ENCODE measurements at regions not wholly inside any gene's neighbourhood (a gene's known extent, or its start where the extent isn't known, plus 50 kb on each side); places are given as distances from the start of the nearest gene placed in this dataset.

DNA sequence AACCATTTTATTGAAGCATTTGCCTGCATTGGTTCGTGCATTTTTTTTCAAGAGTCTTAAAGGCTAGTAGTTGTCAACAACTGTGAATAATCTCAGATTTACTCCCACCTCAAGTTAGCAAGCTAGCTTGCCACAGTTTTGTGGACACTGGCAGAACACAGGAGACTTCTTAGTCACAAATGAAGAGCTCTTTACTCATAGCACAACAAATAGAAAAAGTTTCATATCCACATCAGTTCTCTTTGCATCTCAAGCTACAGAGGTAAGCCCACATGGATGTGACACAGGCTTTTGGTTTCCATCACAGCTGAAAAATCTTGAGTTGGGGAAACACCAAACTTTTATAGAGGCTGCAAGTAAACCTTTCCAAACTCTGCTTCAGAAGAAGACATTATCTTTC, 2315.7 kb upstream of the TENM3 start:
- no peak overlapping the region for H3K4me3 Mint-ChIP-seq (ENCODE audit: unreplicated experiment)
- no peak for DNase-seq (ENCODE audit: extremely low spot score, unreplicated experiment)
- no peaks in the 10 kb centered on the region for H3K27me3 Mint-ChIP-seq (ENCODE audit: unreplicated experiment)
- TF ChIP-seq, protein P1, sequence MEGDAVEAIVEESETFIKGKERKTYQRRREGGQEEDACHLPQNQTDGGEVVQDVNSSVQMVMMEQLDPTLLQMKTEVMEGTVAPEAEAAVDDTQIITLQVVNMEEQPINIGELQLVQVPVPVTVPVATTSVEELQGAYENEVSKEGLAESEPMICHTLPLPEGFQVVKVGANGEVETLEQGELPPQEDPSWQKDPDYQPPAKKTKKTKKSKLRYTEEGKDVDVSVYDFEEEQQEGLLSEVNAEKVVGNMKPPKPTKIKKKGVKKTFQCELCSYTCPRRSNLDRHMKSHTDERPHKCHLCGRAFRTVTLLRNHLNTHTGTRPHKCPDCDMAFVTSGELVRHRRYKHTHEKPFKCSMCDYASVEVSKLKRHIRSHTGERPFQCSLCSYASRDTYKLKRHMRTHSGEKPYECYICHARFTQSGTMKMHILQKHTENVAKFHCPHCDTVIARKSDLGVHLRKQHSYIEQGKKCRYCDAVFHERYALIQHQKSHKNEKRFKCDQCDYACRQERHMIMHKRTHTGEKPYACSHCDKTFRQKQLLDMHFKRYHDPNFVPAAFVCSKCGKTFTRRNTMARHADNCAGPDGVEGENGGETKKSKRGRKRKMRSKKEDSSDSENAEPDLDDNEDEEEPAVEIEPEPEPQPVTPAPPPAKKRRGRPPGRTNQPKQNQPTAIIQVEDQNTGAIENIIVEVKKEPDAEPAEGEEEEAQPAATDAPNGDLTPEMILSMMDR (IDR thresholded peaks at IDR 0.05) = no peak
- no peaks in the 10 kb centered on the region for H3K36me3 Mint-ChIP-seq (ENCODE audit: unreplicated experiment)
- H3K27ac Mint-ChIP-seq (ENCODE audit: unreplicated experiment) = no peak overlapping the region
- H3K9me3 Mint-ChIP-seq (ENCODE audit: unreplicated experiment) = peaks cover 6% of the 10 kb centered on the region
- no peaks in the 10 kb centered on the region for H3K4me1 Mint-ChIP-seq (ENCODE audit: unreplicated experiment)

DNA sequence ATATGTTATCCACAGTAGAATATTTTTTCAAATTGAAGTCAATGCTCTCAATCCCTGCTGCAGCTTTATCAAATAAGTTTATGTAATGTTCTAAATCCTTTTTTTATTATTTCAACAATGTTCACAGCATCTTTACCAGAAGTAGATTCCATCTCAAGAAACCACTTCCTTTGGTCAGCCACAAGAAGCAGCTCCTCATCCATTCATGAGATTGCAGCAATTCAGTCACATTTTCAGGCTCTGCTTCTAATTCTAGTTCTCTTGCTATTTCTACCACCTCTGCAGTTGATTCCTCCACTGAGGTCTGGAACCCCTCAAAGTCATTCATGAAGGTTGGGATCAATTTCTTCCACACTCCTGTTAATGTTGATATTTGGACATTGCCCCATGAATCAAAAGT, 2301.3 kb upstream of the TENM3 start:
- TF ChIP-seq, protein P1 (IDR thresholded peaks at IDR 0.05) = no peak
- H3K27ac Mint-ChIP-seq (ENCODE audit: unreplicated experiment) = no peak overlapping the region
- H3K4me3 Mint-ChIP-seq (ENCODE audit: unreplicated experiment) = no peak overlapping the region
- no peaks in the 10 kb centered on the region for H3K27me3 Mint-ChIP-seq (ENCODE audit: unreplicated experiment)
- no peak for DNase-seq (ENCODE audit: extremely low spot score, unreplicated experiment)
- peaks cover 31% of the 10 kb centered on the region for H3K9me3 Mint-ChIP-seq (ENCODE audit: unreplicated experiment)
- H3K4me1 Mint-ChIP-seq (ENCODE audit: unreplicated experiment) = no peaks in the 10 kb centered on the region
- H3K36me3 Mint-ChIP-seq (ENCODE audit: unreplicated experiment) = no peaks in the 10 kb centered on the region

DNA sequence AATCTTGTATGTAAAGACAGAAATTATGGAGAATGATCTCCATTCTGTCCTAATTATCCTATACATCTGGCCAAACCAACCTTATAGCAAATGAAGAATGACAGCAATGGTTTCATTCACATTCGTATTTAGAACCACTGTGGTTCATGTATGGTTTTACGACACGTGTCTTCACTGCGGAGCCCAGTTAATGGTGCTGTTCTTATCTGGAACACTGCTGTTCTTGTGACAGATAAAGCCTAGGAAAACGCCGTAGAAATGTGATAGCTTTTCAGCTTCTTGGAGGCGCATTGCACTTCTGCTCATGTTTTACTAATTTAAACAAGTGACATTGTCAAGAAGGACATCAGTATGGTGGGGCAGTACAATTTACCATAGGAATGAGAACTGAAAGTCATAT, 2266.4 kb upstream of the TENM3 start:
- H3K36me3 Mint-ChIP-seq (ENCODE audit: unreplicated experiment) = no peaks in the 10 kb centered on the region
- H3K4me3 Mint-ChIP-seq (ENCODE audit: unreplicated experiment) = no peak overlapping the region
- TF ChIP-seq, protein P1 (IDR thresholded peaks at IDR 0.05) = no peak
- no peak for DNase-seq (ENCODE audit: extremely low spot score, unreplicated experiment)
- peaks cover 6% of the 10 kb centered on the region for H3K9me3 Mint-ChIP-seq (ENCODE audit: unreplicated experiment)
- no peak overlapping the region for H3K27ac Mint-ChIP-seq (ENCODE audit: unreplicated experiment)
- no peaks in the 10 kb centered on the region for H3K27me3 Mint-ChIP-seq (ENCODE audit: unreplicated experiment)
- H3K4me1 Mint-ChIP-seq (ENCODE audit: unreplicated experiment) = no peaks in the 10 kb centered on the region

DNA sequence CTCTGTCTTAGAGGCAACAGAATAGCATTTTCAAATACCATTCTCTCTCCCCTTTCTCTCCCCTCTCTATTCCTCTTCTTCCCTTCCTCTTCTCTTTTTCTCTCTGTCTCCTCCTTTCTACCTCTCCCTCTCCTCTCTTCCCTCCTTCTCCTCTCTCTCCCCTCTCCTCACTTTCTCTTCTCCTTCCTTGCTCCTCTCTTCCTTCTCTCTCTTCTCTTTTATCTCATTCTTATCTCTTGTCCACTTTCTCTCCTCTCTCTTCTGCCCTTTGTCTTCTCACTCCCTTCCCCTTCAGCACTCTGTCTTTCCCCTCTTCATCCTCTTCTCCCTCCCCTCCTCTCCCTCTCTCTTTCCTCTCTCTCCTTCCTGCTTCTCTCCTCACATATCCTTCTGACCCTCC, 2265.8 kb upstream of the TENM3 start:
- no peak overlapping the region for H3K27ac Mint-ChIP-seq (ENCODE audit: unreplicated experiment)
- no peaks in the 10 kb centered on the region for H3K27me3 Mint-ChIP-seq (ENCODE audit: unreplicated experiment)
- DNase-seq (ENCODE audit: extremely low spot score, unreplicated experiment) = no peak
- H3K4me1 Mint-ChIP-seq (ENCODE audit: unreplicated experiment) = no peaks in the 10 kb centered on the region
- no peaks in the 10 kb centered on the region for H3K36me3 Mint-ChIP-seq (ENCODE audit: unreplicated experiment)
- no peak overlapping the region for H3K4me3 Mint-ChIP-seq (ENCODE audit: unreplicated experiment)
- peaks cover 6% of the 10 kb centered on the region for H3K9me3 Mint-ChIP-seq (ENCODE audit: unreplicated experiment)
- TF ChIP-seq, protein P1 (IDR thresholded peaks at IDR 0.05) = no peak

DNA sequence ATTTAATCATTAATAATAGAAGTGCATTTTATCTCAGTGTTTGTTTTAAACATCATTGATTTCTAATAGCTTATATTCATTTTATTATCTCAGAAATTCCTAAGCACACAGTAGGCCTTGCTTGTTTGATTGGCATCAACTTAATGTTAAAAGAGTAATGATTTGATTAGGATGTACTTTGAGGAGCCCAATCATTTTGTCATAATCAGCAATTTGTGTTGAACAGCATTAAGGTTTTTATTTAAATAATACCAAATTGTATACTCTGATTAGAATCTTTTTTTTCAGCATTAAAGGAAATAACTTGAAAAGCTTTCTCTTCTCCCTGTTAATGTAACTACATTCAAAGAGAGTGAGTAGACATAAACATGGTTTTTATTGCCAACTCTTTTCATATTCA, 2262.0 kb upstream of the TENM3 start:
- no peak for DNase-seq (ENCODE audit: extremely low spot score, unreplicated experiment)

More for the DNA sequence above, 2262.0 kb upstream of the TENM3 start:
- no peaks in the 10 kb centered on the region for H3K27me3 Mint-ChIP-seq (ENCODE audit: unreplicated experiment)
- H3K4me3 Mint-ChIP-seq (ENCODE audit: unreplicated experiment) = no peak overlapping the region
- no peaks in the 10 kb centered on the region for H3K4me1 Mint-ChIP-seq (ENCODE audit: unreplicated experiment)
- no peak overlapping the region for H3K27ac Mint-ChIP-seq (ENCODE audit: unreplicated experiment)
- H3K36me3 Mint-ChIP-seq (ENCODE audit: unreplicated experiment) = no peaks in the 10 kb centered on the region
- TF ChIP-seq, protein P1 (IDR thresholded peaks at IDR 0.05) = no peak
- H3K9me3 Mint-ChIP-seq (ENCODE audit: unreplicated experiment) = no peaks in the 10 kb centered on the region

Measured in osteocyte (in vitro differentiated cells).